Stimulated activated CD4-positive, alpha-beta T cell treated with anti-CD3 and anti-CD28 coated beads, TNF-alpha, amount 100 ng/mL, for 1 hour (primary cell): ENCODE measurements at regions not wholly inside any gene's neighbourhood (a gene's known extent, or its start where the extent isn't known, plus 50 kb on each side); places are given as distances from the start of the nearest gene placed in this dataset.

Experiments used
- DNase-seq, 3 donors: peaks; one replicate each; pipeline ENCODE4 v3.0.0-alpha.2; 2020; ENCODE audit warnings: low read depth in 3 of 3, low spot score in 1 of 3

DNA sequence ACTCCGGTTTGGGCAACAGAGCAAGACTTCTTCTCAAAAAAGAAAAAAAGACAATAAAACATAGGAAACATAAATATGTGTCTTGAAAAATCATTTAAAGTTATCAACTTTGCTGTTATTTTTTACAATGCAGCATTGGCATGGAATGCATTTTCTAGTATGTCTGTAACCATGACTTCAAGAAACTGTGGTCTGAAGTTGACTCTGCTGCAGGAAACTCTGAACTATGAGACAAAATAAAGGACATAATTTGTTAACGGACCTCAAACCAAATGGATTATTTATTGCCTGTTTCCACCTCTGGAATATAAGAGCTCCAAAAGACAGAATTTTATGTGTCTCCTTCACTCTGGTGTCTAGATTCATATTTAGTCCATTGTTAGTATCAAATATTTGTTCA is 79.1 kb downstream of the TRIB2 start:
- no peak for DNase-seq

DNA sequence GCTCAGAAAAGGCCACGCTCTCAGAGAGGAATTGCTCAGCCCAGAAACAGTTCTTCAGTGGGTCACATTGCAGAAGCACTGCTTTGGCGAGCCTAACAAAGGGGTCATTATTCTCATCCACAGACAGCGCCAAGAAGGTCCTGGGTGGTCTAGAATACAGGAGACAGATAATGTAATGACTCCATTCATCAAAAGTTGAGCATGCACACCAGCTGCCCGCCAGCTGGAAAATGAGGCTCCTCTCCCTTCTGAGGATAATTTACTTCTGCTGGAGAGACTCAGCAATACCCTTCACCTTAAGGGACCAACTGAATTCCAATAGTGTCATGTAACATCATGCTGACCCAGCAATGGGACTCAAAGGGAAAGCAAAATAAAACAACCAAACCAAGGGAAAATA is 79.9 kb downstream of the TRIB2 start:
- DNase-seq: no peak

DNA sequence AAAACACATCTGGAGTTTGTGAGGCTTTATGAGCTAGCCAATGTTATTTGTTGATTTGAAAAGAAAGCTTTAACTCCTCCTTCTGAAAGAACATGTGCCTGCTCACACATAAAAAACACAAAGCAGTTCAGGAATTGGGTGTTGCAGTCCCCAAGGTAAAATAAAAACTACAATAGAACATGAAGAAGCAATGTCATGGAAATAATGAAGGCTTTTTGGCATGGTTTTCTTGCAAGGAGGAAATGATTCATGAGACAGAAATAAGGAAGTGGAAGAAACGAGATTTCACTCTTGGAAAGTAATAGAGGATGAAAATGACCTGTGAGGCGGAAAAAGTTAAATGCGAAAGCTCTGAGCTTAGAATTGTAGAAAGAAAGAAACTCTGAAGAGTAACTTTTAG is 81.1 kb downstream of the TRIB2 start:
- DNase-seq: no peak

DNA sequence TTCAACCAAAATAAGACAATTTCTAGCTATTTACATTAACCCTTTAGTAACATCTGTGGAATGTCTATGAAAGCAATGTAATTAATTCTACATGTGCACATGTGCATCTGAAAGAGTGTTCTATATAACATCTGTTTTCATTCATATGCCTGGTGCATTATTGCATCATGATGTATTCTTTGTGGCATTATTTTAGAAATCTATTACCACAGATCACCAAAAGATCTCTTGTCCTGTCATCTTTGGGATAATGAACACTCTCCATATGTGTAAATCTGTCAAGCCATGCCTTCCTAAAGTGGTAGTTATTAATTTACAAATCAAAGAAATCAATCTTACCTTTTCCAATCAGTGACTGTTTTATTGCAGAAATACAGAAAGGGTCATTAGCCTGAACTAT is 86.9 kb downstream of the TRIB2 start:
- DNase-seq: no peak

DNA sequence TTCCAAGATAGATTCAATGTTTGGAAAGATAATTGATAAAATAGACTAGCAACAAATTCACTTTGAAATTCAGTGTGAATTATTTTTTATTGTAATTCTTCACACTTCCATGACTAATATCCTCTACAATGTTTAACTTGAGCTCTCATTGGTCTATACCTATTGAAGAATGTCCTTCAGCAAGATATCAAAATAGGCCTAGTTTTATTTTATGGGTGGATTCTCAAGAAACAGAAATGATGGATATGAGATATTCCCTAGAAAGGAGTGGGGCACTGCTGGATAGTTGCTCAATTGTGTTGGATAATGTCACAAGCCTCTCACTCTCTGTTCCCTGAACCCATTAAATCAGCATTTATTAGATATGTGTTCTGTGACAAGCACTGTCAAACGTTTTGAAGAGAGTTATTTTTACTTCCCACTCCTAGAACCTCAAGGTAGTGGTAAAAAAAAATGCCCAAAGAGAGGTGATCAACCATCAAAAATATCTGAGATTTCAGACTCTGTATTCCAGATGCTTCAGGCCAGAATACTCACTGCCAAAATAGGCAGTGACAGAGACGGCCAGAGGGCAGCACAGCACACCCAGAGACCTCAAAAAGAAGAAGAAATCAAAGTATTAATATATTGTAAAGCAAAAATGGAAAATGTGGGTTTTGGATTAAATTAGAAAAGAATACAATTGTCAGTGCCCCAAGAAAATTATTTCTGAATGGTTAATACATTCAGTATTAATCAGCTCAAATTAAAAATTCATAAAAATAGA is 87.5 kb downstream of the TRIB2 start:
- DNase-seq: no peak

DNA sequence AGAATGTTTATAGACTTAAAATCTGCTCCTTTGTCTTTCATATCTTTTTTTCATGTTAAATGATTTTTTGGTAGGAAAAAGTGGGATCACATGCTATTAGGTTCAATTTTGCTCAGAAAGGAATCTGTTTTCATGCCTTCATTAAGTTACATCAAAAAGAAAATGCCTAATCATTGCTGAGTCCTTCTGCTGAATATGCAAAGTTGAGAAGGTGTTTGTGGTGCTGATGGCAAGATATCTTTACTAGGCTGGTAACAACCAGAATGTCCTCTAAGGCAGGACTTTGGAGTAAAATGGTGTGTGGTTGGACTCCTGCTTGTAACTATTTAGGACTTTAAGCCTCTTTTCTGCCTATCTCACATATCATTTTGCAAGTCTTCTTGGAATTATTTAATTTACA is 88.3 kb downstream of the TRIB2 start:
- DNase-seq: no peak

DNA sequence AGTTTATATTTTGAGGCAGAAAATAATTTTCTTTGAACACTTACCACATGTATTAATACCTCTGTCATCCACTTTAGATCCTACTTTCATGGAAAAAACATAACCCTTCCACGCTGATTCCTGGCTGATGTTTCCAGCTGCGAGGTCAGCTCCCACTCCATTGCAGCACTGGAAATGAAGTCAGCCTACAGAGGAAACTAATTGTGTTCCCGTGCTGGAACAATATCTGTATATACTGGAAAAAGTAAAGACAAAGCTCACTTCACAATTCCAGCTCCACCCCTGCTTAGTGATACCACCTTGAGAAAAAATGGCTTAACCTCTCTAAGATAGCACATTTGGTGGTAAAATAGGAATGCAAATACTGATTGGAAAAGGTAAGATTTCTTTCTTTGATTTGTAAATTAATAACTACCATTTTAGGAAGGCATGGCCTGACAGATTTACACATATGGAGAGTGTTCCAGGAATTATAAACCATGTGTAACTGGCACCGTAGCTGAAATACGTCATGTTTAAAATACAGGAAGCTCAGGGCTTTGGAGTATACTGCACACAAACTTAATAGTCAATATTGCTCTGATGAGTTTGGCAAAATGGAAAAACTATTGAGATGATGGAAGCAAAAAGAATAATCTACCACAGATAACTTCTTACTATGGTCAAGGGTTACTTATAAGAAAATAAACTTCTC is 90.0 kb downstream of the TRIB2 start:
- DNase-seq: no peak

DNA sequence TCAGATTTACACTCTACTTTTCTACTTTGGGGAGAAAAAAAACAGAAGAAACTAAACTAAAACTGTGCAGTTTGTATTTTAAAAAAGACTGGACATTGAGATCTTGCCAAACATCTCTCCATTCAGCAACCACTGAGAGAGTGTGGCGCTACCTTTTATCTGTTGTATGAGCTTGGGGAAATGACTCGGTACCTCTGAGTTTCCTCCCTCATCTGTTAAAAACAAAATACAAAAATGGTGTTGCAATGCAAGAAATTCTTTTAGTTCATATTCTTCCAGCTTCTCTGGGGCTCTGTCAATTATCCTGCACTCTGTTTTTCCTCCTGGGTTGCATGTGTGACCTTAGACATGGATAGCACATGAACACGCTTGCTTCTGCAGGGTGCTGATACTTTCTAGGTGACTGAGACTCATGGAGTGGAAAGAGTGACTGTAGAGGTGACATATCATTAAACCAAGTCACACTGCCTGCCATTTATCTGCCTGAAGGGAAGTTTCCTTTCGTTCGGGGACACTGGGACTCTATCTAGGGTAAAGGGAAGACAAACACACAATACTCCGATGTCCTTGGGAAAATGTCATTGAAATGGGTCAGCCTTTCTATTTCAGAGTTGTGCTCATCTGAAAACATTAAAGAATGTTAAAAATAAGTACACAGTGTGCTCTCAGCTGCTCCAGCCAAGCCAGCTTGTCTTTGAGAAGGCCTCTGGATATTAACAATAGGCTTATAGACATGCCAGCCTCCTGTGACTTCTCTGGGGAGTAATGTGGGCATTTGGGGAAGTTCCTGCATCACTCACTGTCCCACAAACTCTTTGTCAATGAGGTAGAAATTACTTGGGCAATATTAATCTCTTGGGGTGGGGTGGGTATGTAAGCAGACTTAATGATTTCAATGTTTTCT is 91.4 kb downstream of the TRIB2 start:
- no peak for DNase-seq

DNA sequence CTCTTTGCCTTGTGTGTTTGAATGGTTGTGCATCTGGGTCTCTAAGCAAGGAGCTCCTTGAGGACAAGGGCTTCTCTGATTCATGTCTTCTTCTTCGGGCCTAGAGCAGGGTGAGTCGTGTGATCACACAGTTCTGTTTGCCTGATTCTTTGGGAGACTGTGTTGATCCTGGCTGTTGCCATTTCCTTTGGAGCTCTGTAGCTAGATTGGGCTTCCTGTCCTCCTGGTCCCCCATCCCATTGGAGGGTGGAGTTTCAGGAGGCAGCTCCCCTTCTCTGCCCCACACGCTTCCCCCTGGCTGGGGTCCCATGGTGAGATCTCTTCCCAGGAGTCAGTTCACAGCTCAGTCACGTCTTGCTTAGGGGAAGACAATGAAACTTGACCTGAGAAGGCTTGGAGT is 92.8 kb downstream of the TRIB2 start:
- DNase-seq: no peak

DNA sequence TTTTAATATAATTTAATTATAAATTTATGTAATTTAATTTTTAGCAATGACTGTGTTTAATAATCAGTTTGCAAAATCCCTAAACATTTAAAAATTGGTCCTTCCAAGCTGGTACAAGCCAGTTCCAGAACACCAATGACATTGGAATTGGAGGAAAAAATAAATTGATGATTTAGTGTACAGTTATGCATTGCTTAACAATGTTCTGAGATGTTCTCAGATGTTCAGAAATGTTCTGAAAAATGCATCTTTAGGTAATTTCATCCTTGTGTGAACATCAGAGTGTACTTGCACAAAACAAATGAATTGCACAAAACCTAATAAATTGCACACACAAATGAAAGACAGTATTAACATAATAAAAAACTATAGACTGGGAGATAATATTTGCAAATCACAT is 95.2 kb downstream of the TRIB2 start:
- no peak for DNase-seq

DNA sequence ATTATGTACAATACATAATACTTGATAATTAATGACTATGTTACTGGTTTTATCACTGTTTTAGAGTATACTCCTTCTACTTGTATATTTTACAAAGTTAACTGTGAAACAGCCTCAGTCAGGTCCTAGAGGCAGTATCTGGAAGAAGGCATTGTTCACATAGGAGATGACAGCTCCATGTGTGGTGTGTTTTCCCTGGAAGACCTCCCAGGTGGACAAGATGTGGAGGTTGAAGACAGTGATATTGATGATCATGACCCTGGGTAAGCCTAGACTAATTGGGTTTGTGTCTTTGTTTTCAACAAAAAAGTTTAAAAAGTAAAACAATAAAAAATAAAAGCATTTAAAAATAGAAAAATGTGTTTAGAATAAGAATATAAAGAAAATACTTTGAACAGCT is 96.4 kb downstream of the TRIB2 start:
- DNase-seq: no peak

DNA sequence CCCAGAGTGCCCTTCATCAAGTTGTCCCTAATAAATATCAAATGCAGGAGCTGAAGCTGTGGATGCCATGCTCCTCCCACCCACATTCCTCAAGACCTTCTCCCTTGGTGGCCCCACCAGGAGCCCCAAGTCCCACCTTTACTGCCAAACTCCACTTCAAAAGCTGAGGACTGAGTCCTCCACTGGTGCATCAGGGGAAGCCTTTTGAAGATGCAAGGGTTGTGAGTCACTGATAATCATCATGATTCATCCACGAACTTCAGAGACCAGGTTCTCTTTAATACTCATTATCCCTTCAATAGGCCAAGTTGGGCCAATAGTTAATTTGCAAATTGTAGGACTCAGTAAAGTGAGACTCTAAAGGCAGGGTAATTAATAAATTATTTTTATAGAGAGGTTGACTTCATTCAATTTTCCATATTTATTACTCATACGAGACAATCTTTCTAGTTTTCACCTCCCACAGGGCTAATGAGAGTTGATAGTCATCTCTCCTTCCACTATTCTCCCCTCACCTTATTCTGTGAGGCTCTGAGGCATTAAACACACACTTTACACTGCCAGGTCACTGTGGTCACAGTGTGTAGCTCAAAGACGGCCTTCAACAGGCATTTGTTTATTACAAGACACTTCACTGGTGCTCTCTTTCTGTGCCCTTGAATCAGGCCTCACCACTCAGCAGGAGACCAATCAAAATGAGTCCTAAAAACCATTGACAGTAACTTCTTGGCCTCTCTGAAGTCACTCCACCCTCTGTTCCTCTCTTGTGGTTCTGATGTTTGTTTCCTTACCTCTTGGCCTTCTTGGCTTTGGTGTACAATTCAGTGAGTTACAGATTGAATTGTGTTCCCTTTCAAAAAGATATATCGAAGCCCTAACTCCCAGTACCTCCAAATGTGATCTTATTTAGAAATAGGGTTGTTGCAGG is 99.9 kb downstream of the TRIB2 start:
- no peak for DNase-seq

DNA sequence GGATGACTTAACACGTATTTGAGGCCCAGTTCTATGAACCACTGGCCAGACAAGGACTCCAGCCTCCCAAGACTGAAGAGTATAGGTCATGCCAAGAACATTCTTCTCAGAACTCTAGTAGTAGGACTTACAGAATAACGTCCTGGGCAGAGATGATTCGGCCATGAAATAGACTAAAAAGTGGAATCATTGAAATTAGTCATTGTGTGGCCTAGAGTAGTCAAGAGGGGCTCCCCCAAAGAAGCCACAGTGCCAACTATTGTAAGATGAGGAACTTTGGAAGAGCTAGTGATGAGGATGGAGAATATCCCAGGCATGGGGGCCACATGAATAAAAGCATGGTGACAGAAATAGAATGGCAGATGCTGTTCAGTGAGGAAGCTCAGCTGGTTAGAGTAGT is 101.1 kb downstream of the TRIB2 start:
- no peak for DNase-seq

DNA sequence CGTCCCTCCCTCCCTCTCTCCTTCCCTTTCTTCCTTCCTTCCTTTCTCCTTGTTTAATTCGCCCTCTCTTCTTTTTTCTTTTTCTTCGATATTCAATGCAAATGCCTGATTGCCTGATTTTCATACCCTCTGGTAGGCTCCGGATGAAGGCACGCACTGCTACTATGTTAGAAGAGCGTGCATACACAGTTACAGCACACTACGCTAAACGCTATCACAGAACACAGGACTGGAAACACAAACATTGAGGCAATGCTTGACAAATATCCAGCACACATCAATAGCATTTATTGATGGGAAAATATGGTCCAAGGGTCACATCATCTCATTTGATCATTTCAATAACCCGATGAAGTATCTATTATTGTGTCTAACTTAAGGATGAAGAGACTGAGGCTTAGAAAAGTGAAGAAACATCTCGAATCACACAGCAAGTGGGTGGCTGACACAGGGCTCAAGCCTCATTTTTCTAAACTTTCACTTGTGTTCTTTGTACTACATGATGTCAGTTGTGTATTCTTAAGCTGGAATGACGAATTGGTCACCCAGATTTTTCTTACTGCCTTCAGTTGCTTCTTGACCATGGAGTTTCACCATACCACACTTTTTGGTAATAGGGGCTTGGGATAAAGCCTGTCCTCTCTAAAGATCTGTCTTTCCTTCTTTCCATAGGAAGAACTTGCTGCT is 101.8 kb downstream of the TRIB2 start:
- DNase-seq: no peak

DNA sequence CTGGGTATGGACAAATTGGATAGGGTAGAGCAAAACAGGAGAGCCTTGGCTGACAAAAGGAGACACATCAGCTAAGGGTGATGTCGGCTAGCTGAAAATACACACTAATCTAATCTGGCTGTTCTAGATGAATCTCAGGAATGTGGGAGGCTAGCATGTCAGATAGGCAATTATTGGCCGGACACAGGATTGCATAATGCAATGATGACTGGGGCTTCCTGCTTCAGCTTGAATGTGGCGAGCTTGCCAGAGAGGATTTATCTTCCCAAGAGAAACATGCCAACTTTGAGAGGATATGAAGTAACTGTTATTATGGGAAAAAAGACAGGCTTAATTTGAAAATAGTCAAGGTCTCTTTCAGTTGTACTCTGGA is 102.4 kb downstream of the TRIB2 start:
- no peak for DNase-seq

DNA sequence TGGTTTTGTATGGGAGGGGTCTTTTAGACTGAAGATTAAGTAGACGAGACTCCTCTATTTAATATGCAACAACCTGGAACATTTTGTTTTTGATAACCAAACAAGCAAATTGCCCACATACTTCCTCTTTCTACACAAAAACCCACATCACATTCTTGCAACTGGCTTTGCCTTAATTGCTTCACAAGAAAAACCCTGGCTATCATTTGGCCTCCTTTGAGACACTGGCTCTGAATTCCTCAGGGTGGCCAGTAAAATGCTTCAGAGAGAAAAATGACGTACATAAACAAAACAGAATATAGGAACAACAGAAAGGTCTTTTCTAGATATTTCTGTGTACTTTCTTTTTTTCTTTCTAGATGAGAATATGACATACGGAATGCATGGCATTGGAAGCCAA is 103.0 kb downstream of the TRIB2 start:
- DNase-seq: no peak

DNA sequence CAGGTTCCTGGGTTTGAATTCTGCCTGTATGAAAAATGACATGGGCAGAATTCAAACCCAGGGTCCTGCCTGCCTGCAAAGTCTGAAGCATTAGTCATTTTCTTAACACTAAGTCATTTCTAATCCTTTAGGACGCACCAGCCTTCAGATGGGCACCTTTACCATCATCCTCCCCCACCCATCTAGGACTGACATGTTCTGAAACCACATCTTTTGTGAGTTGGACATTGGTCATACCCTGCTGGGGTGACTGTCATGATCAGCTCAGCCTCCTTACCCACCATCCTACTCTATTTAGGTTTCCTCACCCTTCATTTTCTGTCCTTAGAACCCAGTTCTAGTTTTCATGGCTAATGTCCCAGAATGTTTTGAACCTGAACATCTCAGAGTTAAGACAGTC is 104.9 kb downstream of the TRIB2 start:
- DNase-seq: no peak

DNA sequence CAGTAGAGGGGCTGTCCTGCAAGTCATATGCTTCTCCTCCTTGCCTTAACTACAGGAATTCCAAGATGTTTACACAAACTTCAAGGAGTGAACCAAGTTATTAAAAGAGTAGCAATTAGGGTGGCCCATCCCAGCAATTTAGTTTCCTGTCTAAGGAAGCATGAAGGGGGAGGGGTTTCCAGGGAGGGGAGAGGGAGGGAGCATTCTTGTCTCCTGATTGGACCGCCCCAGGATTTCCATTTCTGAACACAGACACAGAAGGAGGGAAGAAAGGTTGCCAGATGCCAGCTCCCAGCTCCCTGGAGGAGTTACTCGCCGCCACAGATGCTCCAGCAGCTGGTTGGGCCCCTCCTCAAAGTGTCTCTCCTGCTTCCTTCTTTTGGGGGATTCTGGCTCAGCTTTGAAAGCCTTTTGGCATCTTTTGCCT is 107.6 kb downstream of the TRIB2 start:
- DNase-seq: no peak

DNA sequence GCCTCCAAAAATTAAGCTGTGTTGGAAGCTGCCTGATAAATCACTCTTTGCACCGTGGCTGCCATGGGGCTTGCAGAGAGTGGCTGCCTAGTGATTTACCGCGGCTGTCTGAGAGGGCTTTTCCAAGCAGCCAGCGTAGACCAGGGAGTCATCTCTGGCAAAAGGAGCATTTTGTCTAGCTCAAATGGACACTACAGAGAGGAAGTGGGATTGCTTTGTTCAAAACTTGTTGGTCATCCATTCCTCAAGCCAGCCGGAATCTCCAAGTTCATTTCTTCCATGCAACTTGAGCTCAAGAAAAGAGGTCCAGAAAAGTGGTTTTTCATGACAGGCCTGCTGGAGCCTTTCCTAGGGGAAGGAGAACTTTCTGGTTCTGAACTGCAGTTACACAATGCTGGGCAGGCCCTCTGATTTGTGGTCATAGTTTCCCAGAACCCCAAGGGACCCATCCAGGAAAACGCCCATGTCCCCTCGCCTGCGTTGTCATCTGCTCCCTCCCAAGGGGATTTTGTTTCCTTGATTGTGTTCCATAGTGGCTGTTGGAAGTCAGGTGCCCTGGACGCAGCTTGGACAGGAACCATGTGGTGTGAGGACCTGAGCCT is 108.1 kb downstream of the TRIB2 start:
- no peak for DNase-seq

DNA sequence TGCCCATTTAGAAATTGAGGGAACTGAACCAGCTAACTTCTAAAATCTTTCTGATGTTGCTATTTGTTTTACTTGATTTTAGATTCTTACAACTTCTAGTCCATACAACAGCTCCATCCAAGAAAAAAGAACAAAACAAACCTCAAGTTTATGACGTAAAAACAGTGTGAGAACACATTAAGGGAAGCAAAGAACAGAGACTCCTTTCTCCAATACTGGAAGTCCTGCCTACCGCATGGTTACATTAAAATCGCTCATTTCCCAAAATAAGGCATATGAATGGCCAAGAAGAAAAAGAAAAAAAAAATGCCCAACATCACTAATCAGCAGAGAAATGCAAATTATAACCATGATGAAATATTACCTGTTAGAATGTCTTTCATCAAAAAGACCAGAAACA is 110.0 kb downstream of the TRIB2 start:
- no peak for DNase-seq
